Activated gamma-delta T cell (primary cell): ENCODE measurements at regions not wholly inside any gene's neighbourhood (a gene's known extent, or its start where the extent isn't known, plus 50 kb on each side); places are given as distances from the start of the nearest gene placed in this dataset.
"Not testable (repeated sequence)": the region's sequence is repeated elsewhere in the genome, so short reads cannot be mapped to it uniquely, and the experiment has no call there.

Experiments used
- DNase-seq: peaks from one replicate; lab custom pipeline; 2025; lab: John Stamatoyannopoulos, UW

DNA sequence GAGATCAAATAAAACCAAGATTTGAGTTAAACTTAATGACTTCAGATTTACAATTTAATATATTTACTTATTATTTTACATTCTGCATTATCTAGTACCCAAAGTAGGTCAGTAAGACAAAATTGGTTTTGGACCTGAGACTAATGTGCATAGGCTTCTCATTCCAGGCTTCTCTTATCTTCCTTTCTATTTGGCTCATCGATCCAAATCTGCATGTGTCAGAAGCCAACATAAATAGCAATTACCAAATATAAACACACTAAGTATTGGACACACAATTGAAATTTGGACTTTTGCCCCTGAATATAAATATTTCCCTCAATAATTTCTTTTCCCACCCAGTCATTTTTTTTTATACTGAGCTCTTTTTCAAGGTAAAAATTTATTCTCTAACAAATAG is 290.6 kb upstream of the ARHGEF26 start:
- no peak for DNase-seq

DNA sequence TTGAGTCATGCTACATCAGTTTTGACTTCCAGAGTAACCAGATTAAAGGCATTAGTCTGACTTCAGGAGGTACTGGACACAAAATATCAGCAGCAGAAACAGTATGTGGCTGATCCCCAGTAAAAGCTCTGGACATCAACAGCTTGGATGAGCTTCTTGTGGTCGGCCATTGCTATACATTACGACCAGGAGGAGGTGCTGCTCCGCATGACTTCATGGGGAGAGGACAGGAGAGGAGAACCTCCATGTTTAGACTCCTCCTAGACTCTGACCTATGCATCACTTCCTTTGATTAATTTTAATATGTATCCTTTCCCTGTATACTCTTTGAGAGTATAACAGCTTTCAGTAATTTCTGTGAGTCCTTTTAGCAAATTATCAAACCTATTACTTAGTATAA is 285.6 kb upstream of the ARHGEF26 start:
- no peak for DNase-seq

DNA sequence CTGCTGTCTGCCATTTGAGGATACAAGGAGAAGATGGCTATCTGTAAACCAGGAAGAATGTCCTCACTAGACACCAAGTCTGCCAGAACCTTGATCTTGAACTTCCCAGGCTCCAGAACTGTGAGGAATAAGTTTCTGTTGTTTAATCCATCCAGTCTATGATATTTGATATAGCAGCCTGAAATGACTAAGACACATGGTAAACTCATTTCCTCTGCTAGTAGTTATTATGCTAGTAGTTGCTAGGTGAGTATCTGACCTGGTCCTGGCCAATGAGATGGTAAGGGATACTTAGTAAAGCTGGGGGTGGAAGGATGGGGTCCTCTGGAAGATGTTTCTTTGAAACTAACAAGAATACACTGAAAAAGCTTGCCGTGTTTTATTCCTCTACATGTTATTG is 280.7 kb upstream of the ARHGEF26 start:
- DNase-seq = no peak

GRCh38 chr3:153843994-153844393 is 277.2 kb upstream of the ARHGEF26 start:
- DNase-seq = no peak

GRCh38 chr3:153845311-153845710 is 275.9 kb upstream of the ARHGEF26 start:
- no peak for DNase-seq

DNA sequence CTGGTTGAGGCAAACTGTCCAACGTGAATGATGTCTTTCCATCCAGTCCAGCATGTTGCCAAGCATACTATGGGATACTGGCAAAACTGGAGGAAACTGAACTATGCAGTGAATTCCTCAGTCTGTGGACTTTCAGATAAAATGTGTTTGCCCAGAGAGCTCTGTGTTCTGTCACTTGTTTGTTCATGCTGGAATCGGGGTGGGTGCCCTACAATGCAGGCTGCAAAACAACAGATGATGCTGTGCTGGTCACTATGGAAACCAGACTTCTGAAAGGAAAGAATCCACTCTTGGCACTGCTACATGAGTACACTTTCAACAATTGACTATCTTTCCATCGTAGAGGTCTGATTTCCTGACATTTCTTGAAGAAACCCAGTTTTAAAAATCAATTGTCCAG is 272.5 kb upstream of the ARHGEF26 start:
- no peak for DNase-seq

DNA sequence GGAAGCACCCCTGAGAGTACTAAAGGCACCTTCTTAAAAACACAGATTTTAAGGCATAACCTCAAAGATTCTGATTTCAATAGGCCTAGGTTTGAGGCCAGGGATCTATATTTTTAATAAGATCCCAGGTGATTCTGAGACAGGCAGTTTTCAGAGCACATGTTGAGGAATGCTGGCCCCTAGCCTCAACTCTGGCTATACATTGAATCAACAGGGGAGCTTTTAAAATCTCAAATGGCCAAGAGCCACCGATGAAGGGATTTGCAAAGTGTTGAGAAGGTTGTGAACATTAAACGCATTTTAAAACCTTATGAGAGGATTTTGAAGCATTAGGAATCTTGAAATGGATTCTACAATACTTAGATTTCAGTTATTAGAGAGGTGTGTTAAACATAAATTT is 268.8 kb upstream of the ARHGEF26 start:
- DNase-seq = no peak

DNA sequence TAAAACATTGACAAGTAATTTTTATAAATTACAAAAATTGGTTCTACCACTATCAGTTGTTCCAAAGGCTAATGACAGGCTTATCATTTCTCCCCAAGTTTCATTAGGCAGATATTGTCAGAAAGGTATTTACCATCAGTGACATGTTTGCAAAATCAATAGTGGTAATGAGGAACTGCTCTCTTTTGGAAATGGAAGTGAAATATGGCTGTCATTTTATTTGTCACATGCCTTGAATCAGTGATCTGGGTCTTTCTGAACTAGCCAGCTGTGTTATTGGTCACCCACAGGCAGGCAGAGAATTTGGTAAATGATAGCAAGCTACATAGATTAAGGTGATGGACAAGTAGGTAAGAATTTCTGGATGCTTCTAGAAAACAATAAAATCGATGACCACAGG is 268.0 kb upstream of the ARHGEF26 start:
- DNase-seq = no peak

DNA sequence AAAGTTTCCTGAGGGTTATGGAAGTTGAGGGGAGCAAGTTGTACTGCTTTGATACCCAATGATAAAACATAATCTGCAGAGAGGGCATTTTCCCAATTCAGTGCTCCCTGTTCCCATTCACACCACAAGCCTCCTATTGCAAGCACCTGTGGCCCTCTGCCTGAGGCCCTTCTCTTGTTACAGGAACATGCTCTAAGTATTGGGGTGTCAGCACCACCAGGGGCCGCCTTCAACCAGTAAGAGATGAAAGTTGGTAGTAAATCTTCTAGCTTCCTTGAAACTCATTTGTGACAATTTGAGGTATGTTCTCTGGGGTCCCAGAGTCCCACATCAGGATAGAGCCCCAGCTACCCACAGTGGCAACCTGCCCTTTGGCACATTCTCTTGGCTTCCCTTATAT is 265.4 kb upstream of the ARHGEF26 start:
- no peak for DNase-seq

GRCh38 chr3:153856932-153857331 is 264.3 kb upstream of the ARHGEF26 start:
- DNase-seq = no peak

DNA sequence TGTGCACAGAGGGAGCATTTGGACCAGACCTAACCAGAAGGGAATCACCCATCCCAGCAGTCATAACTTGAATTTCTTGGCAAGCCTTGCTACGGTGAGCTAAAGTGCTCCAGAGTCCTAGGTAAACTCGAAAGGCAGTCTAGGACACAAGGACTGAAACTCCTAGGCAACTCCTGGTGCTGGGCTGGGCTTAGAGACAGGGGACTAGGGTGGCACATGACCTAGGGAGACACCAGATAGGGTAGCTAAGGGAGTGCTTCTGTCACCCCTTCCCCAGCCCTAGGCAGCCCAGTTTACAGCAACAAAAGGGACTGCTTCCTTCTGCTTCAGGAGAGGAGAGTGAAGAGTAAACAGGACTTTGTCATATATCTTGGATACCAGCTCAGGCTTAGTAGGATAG is 256.4 kb upstream of the ARHGEF26 start:
- no peak for DNase-seq

- DNase-seq = no peak
These were observed 254.3 kb upstream of the ARHGEF26 start for GRCh38 chr3:153866901-153867300.

GRCh38 chr3:153874348-153874747 is 246.8 kb upstream of the ARHGEF26 start:
- not testable (repeated sequence) for DNase-seq

GRCh38 chr3:153880493-153880892 is 240.7 kb upstream of the ARHGEF26 start:
- no peak for DNase-seq

GRCh38 chr3:153881201-153881600 is 240.0 kb upstream of the ARHGEF26 start:
- no peak for DNase-seq

GRCh38 chr3:153885359-153885758 is 235.8 kb upstream of the ARHGEF26 start:
- DNase-seq = no peak

DNA sequence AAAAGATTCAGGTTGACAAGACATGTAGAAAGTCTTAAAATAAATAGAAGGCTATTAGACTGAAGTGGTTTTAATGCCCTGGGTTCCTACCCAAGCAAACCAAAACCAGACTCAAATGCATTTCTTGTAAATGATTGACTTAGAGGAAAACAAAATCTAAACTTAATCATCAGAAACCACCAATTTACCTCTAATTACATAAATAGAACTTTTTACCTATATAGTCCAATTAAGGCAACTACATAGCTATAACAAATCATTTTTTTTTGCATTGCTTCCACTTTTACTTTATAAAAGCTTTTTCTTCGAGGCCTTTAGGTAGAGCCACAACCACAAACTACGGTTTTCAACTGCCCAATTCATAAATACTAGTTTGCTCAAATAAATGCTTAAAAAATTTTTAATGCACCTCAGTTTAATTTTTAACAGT is 231.3 kb upstream of the ARHGEF26 start:
- DNase-seq = no peak

- DNase-seq = no peak
These were observed 229.1 kb upstream of the ARHGEF26 start for GRCh38 chr3:153892126-153892525.

GRCh38 chr3:153894857-153895256 is 226.3 kb upstream of the ARHGEF26 start:
- no peak for DNase-seq

- DNase-seq = no peak
These were observed 225.0 kb upstream of the ARHGEF26 start for GRCh38 chr3:153896197-153896596.

GRCh38 chr3:153897025-153897723 is 224.0 kb upstream of the ARHGEF26 start:
- no peak for DNase-seq

DNA sequence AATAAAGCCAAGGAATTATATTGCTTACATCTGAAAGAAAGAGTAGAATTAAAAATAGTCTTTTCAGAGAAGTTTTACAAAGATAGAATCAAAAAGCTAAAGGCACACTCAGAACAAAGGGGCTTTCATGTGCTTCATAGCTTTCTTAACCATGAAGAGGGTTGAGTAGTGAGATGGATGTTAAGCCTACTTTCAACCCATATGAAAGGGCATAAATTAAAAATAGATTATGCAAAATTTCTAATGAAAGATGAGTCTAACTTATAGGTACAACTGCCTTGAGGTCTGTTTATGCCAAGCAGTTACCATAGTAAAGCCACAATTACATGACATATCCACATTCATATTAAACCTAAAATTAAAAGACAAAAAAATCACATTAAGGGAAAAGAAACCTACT is 223.3 kb upstream of the ARHGEF26 start:
- no peak for DNase-seq

- no peak for DNase-seq
These were observed 220.0 kb upstream of the ARHGEF26 start for GRCh38 chr3:153901152-153901551.

DNA sequence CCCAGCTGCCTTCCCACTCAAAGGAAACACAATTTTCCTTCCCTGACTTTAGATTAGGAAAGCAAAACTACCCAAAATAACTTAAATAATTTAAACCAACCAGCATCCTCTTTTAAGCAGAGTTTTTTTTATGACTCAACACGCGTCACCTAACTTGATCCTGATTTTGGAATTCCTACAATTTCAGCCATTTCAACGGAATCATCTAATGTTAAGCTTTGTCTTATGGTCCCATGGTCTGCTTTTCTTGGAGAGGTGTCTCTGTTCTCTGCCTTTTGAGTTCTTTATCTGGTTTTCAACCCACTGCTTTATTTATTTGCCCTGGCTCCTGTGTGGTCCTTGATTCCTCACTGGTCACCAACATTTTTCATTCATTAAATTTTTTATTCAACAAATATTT is 219.2 kb upstream of the ARHGEF26 start:
- DNase-seq = no peak
